ENCODE measurements at regions not wholly inside any gene's neighbourhood (a gene's known extent, or its start where the extent isn't known, plus 50 kb on each side); places are given as distances from the start of the nearest gene placed in this dataset.

DNA sequence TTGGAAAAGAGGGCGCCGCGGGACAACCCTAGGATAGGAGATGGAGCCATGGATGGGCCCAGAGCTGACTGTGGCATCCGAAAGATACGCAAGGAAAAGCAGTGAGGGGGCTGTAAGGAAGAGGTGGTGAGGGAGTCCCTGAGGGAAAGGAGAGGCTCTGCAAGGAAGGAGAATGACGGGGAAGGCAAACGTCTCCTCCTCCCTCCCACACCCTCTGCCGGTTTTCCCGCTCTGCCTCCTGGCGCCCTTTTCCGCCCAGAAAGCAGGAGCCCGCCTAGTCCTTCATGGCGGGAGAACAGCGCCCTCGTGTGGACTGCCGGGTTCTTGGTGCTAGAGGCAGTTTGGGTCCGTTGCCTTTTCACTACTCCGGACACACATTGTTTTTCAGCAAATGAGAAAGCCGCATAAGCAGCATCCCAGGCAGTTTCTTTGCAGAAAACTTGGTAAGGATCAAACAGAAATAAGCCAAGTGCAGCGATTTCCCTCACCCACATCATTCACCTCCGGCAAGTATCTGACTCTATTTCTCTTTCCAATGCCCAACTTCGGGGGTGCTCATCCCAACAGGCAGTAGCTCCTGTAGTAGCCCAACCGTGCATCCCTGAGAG lies 200.4 kb downstream of the INO80D start (continued):
- TF ChIP-seq, protein P1, sequence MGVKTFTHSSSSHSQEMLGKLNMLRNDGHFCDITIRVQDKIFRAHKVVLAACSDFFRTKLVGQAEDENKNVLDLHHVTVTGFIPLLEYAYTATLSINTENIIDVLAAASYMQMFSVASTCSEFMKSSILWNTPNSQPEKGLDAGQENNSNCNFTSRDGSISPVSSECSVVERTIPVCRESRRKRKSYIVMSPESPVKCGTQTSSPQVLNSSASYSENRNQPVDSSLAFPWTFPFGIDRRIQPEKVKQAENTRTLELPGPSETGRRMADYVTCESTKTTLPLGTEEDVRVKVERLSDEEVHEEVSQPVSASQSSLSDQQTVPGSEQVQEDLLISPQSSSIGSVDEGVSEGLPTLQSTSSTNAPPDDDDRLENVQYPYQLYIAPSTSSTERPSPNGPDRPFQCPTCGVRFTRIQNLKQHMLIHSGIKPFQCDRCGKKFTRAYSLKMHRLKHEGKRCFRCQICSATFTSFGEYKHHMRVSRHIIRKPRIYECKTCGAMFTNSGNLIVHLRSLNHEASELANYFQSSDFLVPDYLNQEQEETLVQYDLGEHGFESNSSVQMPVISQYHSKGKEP (tag by site-specific recombination; IDR thresholded peaks at IDR 0.05), result no peak
- TF ChIP-seq, protein P2, sequence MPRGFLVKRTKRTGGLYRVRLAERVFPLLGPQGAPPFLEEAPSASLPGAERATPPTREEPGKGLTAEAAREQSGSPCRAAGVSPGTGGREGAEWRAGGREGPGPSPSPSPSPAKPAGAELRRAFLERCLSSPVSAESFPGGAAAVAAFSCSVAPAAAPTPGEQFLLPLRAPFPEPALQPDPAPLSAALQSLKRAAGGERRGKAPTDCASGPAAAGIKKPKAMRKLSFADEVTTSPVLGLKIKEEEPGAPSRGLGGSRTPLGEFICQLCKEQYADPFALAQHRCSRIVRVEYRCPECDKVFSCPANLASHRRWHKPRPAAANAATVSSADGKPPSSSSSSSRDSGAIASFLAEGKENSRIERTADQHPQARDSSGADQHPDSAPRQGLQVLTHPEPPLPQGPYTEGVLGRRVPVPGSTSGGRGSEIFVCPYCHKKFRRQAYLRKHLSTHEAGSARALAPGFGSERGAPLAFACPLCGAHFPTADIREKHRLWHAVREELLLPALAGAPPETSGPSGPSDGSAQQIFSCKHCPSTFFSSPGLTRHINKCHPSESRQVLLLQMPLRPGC (tag by site-specific recombination; IDR thresholded peaks at IDR 0.05), result no peak
- TF ChIP-seq ZNF341 (tag by site-specific recombination; IDR thresholded peaks at IDR 0.05; ENCODE audit: low read depth) (no peak), ZNF2 (tag by site-specific recombination; IDR thresholded peaks at IDR 0.05) (peak; percentile 68), ZNF354C (tag by site-specific recombination; IDR thresholded peaks at IDR 0.05; ENCODE audit: borderline replicate concordance, low read depth) (no peak), MYNN (tag by site-specific recombination; IDR thresholded peaks at IDR 0.05; ENCODE audit: borderline replicate concordance) (no peak), ZFHX2 (tag by site-specific recombination; conservative IDR thresholded peaks at IDR 0.05) (peak; percentile 78), WT1 (tag by site-specific recombination; IDR thresholded peaks at IDR 0.05) (no peak), ZNF660 (tag by site-specific recombination; IDR thresholded peaks at IDR 0.05) (peak; percentile 62), KLF9 (tag by site-specific recombination; IDR thresholded peaks at IDR 0.05; ENCODE audit: low read depth) (peak; percentile 25; the same call in 1 of the 2 replicates), PRDM1 (tag by site-specific recombination; IDR thresholded peaks at IDR 0.05) (peak; percentile 59), KLF16 (tag by site-specific recombination; IDR thresholded peaks at IDR 0.05) (no peak), SP7 (tag by site-specific recombination; IDR thresholded peaks at IDR 0.05) (peak; percentile 52), ZNF140 (tag by site-specific recombination; IDR thresholded peaks at IDR 0.05) (no peak), ZFP37 (tag by site-specific recombination; IDR thresholded peaks at IDR 0.05) (peak; percentile 53; the same call in 1 of the 2 replicates), HOXD13 (CRISPR knock-in tag; IDR thresholded peaks at IDR 0.05; ENCODE audit: borderline replicate concordance) (no peak), KLF8 (tag by site-specific recombination; IDR thresholded peaks at IDR 0.05) (peak; percentile 71), ZNF121 (tag by site-specific recombination; IDR thresholded peaks at IDR 0.05) (no peak), ZNF654 (tag by site-specific recombination; IDR thresholded peaks at IDR 0.05; ENCODE audit: low read depth) (peak; percentile 87), ZNF394 (tag by site-specific recombination; IDR thresholded peaks at IDR 0.05; ENCODE audit: borderline replicate concordance) (peak; percentile 64; the same call in 1 of the 2 replicates), ZNF37A (tag by site-specific recombination; IDR thresholded peaks at IDR 0.05) (no peak), ZNF510 (tag by site-specific recombination; IDR thresholded peaks at IDR 0.05; ENCODE audit: insufficient replicate concordance) (no peak), ZBTB17 (tag by site-specific recombination; IDR thresholded peaks at IDR 0.05) (peak; percentile 62), ZNF23 (tag by site-specific recombination; IDR thresholded peaks at IDR 0.05; ENCODE audit: borderline replicate concordance) (no peak), ZNF670 (tag by site-specific recombination; IDR thresholded peaks at IDR 0.05; ENCODE audit: low read depth) (no peak), HOXC10 (CRISPR knock-in tag; IDR thresholded peaks at IDR 0.05) (no peak), ZNF571 (tag by site-specific recombination; IDR thresholded peaks at IDR 0.05) (no peak)
- TF ChIP-seq, protein P3, sequence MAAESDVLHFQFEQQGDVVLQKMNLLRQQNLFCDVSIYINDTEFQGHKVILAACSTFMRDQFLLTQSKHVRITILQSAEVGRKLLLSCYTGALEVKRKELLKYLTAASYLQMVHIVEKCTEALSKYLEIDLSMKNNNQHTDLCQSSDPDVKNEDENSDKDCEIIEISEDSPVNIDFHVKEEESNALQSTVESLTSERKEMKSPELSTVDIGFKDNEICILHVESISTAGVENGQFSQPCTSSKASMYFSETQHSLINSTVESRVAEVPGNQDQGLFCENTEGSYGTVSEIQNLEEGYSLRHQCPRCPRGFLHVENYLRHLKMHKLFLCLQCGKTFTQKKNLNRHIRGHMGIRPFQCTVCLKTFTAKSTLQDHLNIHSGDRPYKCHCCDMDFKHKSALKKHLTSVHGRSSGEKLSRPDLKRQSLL (tag by site-specific recombination; IDR thresholded peaks at IDR 0.05), result peak; percentile 81; the same call in 1 of the 2 replicates
- TF ChIP-seq, protein P4, sequence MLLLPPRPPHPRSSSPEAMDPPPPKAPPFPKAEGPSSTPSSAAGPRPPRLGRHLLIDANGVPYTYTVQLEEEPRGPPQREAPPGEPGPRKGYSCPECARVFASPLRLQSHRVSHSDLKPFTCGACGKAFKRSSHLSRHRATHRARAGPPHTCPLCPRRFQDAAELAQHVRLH (tag by site-specific recombination; IDR thresholded peaks at IDR 0.05), result no peak
- TF ChIP-seq, protein P5, sequence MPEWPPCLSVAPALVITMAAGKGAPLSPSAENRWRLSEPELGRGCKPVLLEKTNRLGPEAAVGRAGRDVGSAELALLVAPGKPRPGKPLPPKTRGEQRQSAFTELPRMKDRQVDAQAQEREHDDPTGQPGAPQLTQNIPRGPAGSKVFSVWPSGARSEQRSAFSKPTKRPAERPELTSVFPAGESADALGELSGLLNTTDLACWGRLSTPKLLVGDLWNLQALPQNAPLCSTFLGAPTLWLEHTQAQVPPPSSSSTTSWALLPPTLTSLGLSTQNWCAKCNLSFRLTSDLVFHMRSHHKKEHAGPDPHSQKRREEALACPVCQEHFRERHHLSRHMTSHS (tag by site-specific recombination; IDR thresholded peaks at IDR 0.05), result no peak
- TF ChIP-seq, protein P6, sequence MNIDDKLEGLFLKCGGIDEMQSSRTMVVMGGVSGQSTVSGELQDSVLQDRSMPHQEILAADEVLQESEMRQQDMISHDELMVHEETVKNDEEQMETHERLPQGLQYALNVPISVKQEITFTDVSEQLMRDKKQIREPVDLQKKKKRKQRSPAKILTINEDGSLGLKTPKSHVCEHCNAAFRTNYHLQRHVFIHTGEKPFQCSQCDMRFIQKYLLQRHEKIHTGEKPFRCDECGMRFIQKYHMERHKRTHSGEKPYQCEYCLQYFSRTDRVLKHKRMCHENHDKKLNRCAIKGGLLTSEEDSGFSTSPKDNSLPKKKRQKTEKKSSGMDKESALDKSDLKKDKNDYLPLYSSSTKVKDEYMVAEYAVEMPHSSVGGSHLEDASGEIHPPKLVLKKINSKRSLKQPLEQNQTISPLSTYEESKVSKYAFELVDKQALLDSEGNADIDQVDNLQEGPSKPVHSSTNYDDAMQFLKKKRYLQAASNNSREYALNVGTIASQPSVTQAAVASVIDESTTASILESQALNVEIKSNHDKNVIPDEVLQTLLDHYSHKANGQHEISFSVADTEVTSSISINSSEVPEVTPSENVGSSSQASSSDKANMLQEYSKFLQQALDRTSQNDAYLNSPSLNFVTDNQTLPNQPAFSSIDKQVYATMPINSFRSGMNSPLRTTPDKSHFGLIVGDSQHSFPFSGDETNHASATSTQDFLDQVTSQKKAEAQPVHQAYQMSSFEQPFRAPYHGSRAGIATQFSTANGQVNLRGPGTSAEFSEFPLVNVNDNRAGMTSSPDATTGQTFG (tag by site-specific recombination; IDR thresholded peaks at IDR 0.05; ENCODE audit: borderline replicate concordance), result no peak
- TF ChIP-seq, protein P7, sequence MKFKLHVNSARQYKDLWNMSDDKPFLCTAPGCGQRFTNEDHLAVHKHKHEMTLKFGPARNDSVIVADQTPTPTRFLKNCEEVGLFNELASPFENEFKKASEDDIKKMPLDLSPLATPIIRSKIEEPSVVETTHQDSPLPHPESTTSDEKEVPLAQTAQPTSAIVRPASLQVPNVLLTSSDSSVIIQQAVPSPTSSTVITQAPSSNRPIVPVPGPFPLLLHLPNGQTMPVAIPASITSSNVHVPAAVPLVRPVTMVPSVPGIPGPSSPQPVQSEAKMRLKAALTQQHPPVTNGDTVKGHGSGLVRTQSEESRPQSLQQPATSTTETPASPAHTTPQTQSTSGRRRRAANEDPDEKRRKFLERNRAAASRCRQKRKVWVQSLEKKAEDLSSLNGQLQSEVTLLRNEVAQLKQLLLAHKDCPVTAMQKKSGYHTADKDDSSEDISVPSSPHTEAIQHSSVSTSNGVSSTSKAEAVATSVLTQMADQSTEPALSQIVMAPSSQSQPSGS (tag by site-specific recombination; IDR thresholded peaks at IDR 0.05; ENCODE audit: low read depth), result no peak
